ENCODE measurements at regions not wholly inside any gene's neighbourhood (a gene's known extent, or its start where the extent isn't known, plus 50 kb on each side); places are given as distances from the start of the nearest gene placed in this dataset.

DNA sequence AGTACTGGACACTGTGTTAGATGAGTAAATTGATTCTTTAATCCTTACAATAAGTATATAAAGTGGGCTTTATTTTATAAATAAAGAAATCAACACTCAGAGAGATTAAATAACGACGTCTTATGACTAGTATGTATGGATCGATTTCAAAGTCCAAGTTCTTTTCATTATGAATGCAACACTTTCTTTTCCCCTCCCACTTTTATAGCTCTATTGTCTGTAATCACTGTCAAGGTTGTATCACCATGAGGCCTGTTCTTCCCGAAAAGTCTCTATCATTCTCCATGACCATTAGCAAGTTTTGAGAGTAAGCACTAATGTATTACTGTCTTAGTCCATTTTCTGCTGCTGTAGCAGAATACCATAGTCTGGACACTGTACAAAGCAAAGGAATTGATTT is 228.4 kb downstream of the TLR4 start:
- H3K27ac Mint-ChIP-seq (ENCODE audit: unreplicated experiment), result no peak overlapping the region
- H3K36me3 Mint-ChIP-seq (ENCODE audit: low read depth, unreplicated experiment), result no peaks in the 10 kb centered on the region
- no peaks in the 10 kb centered on the region for H4K20me1 ChIP-seq (ENCODE audit: insufficient read depth, low read length)
- H3K9me3 Mint-ChIP-seq (ENCODE audit: unreplicated experiment), result no peaks in the 10 kb centered on the region
- no peak overlapping the region for H3K4me2 ChIP-seq (ENCODE audit: low read length)
- H3K27me3 Mint-ChIP-seq (ENCODE audit: low read depth, unreplicated experiment), result no peaks in the 10 kb centered on the region
- H3K4me1 Mint-ChIP-seq (ENCODE audit: low read depth, unreplicated experiment), result no peaks in the 10 kb centered on the region
- TF ChIP-seq, protein P1, sequence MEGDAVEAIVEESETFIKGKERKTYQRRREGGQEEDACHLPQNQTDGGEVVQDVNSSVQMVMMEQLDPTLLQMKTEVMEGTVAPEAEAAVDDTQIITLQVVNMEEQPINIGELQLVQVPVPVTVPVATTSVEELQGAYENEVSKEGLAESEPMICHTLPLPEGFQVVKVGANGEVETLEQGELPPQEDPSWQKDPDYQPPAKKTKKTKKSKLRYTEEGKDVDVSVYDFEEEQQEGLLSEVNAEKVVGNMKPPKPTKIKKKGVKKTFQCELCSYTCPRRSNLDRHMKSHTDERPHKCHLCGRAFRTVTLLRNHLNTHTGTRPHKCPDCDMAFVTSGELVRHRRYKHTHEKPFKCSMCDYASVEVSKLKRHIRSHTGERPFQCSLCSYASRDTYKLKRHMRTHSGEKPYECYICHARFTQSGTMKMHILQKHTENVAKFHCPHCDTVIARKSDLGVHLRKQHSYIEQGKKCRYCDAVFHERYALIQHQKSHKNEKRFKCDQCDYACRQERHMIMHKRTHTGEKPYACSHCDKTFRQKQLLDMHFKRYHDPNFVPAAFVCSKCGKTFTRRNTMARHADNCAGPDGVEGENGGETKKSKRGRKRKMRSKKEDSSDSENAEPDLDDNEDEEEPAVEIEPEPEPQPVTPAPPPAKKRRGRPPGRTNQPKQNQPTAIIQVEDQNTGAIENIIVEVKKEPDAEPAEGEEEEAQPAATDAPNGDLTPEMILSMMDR (IDR thresholded peaks at IDR 0.05; ENCODE audit: insufficient read depth, low read depth, low read length), result no peak
- no peak for TF ChIP-seq EZH2 (IDR thresholded peaks at IDR 0.05; ENCODE audit: insufficient read depth, low read length)
- H3K4me1 ChIP-seq (ENCODE audit: insufficient read depth, low read length), result no peaks in the 10 kb centered on the region
- H3K9ac ChIP-seq (ENCODE audit: low read length), result no peak overlapping the region
- no peak overlapping the region for H3K27ac ChIP-seq (ENCODE audit: low read depth, low read length)
- H3K9me3 ChIP-seq (ENCODE audit: insufficient read depth, low read depth, low read length), result no peaks in the 10 kb centered on the region
- no peaks in the 10 kb centered on the region for H3K36me3 ChIP-seq (ENCODE audit: insufficient read depth, low read length)
- H2AFZ ChIP-seq (ENCODE audit: low read depth, low read length), result no peak overlapping the region
- no peak overlapping the region for H3K4me3 Mint-ChIP-seq (ENCODE audit: unreplicated experiment)
- H3K4me3 ChIP-seq (ENCODE audit: insufficient read depth, low read depth, low read length), result no peak overlapping the region
- no peaks in the 10 kb centered on the region for H3K27me3 ChIP-seq (ENCODE audit: insufficient read depth, low read length)
- FAIRE-seq (no peak), DNase-seq (ENCODE audit: low read depth) (no peak)
- no peaks in the 10 kb centered on the region for H3K79me2 ChIP-seq (ENCODE audit: insufficient read depth, low read length)

DNA sequence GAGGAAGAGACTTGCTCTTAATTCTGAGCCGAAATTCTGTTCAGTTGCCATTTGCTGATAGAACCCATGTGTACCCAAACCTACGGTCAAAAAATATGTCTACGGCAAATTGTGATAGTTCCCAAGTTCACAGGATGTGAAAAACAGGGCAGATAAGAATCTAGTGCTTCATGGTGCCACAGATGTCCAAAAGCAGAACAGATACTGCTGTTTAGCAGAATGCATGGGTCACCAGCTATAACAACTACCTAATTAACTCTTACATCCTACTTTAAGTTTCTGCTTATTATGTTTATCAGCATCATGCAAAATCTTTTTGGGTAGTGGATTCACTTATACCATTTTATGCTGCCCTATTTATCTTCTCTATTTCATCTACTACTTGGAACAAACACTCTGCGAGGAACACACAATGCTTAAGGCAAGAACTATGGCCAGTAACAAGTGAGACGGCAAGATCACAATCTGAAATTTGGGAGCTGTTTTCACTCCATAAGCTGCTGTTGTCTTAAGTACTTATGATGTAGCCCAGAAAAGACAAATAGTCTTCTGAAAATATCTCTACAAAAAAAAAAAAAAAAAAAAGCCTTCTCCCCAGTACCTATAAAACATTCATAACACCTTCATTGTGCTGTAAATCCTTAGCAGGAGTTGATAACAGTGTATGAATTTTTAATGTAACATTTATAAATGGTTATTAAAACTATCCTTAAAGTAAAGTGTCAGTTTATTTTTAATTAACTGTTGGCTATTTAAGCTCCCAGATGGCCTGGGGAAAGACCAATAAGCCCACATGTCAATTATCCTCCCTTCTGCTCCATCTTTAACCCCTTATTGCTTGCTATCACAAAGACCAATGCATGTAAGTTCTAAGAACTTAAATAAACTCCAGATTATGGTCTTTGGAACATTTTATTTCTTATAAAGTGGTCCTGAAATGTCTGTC is 232.3 kb downstream of the TLR4 start:
- Mint-ChIP-seq H3K27ac (ENCODE audit: unreplicated experiment) (no peak overlapping the region), H3K27me3 (ENCODE audit: low read depth, unreplicated experiment) (no peaks in the 10 kb centered on the region), H3K4me1 (ENCODE audit: low read depth, unreplicated experiment) (peaks cover 4% of the 10 kb centered on the region), H3K36me3 (ENCODE audit: low read depth, unreplicated experiment) (no peaks in the 10 kb centered on the region), H3K9me3 (ENCODE audit: unreplicated experiment) (no peaks in the 10 kb centered on the region), H3K4me3 (ENCODE audit: unreplicated experiment) (no peak overlapping the region)
- Histone ChIP-seq H3K79me2 (ENCODE audit: insufficient read depth, low read length) (no peaks in the 10 kb centered on the region), H3K9ac (ENCODE audit: low read length) (no peak overlapping the region), H4K20me1 (ENCODE audit: insufficient read depth, low read length) (no peaks in the 10 kb centered on the region), H3K4me1 (ENCODE audit: insufficient read depth, low read length) (peaks cover 4% of the 10 kb centered on the region), H3K9me3 (ENCODE audit: insufficient read depth, low read depth, low read length) (no peaks in the 10 kb centered on the region), H3K4me3 (ENCODE audit: insufficient read depth, low read depth, low read length) (no peak overlapping the region), H3K4me2 (ENCODE audit: low read length) (no peak overlapping the region), H3K36me3 (ENCODE audit: insufficient read depth, low read length) (no peaks in the 10 kb centered on the region), H2AFZ (ENCODE audit: low read depth, low read length) (no peak overlapping the region), H3K27ac (ENCODE audit: low read depth, low read length) (no peak overlapping the region), H3K27me3 (ENCODE audit: insufficient read depth, low read length) (no peaks in the 10 kb centered on the region)
- no peak for DNase-seq (ENCODE audit: low read depth)
- TF ChIP-seq, protein P1 (IDR thresholded peaks at IDR 0.05; ENCODE audit: insufficient read depth, low read depth, low read length), result no peak
- no peak for TF ChIP-seq EZH2 (IDR thresholded peaks at IDR 0.05; ENCODE audit: insufficient read depth, low read length)
- no peak for FAIRE-seq

DNA sequence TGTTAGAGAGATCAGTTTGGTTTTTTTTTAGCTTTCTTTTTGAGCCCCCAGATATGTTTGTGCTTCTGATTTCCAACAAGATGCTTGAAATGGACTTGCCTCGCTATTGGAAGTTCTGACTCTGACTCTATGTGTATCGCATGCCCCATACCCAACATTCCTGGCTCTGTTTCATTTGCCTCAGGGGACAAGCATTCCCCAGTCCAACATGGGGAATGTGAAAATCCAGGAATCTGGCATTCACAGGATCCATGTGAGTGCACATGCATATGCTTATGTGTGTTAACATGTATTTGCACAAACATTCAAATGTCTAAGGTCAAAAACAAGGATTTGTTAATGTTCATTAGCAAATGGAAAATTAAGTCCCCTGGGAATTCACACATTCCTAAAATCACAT is 233.9 kb downstream of the TLR4 start:
- Mint-ChIP-seq H3K36me3 (ENCODE audit: low read depth, unreplicated experiment) (no peaks in the 10 kb centered on the region), H3K4me3 (ENCODE audit: unreplicated experiment) (no peak overlapping the region), H3K27ac (ENCODE audit: unreplicated experiment) (no peak overlapping the region), H3K27me3 (ENCODE audit: low read depth, unreplicated experiment) (no peaks in the 10 kb centered on the region), H3K4me1 (ENCODE audit: low read depth, unreplicated experiment) (peaks cover 4% of the 10 kb centered on the region), H3K9me3 (ENCODE audit: unreplicated experiment) (no peaks in the 10 kb centered on the region)
- H3K4me3 ChIP-seq (ENCODE audit: insufficient read depth, low read depth, low read length), result no peak overlapping the region
- peaks cover 4% of the 10 kb centered on the region for H3K4me1 ChIP-seq (ENCODE audit: insufficient read depth, low read length)
- H4K20me1 ChIP-seq (ENCODE audit: insufficient read depth, low read length), result no peaks in the 10 kb centered on the region
- no peak overlapping the region for H3K27ac ChIP-seq (ENCODE audit: low read depth, low read length)
- no peaks in the 10 kb centered on the region for H3K79me2 ChIP-seq (ENCODE audit: insufficient read depth, low read length)
- H2AFZ ChIP-seq (ENCODE audit: low read depth, low read length), result no peak overlapping the region
- H3K9me3 ChIP-seq (ENCODE audit: insufficient read depth, low read depth, low read length), result no peaks in the 10 kb centered on the region
- no peaks in the 10 kb centered on the region for H3K27me3 ChIP-seq (ENCODE audit: insufficient read depth, low read length)
- TF ChIP-seq, protein P1 (IDR thresholded peaks at IDR 0.05; ENCODE audit: insufficient read depth, low read depth, low read length), result no peak
- no peak for TF ChIP-seq EZH2 (IDR thresholded peaks at IDR 0.05; ENCODE audit: insufficient read depth, low read length)
- no peaks in the 10 kb centered on the region for H3K36me3 ChIP-seq (ENCODE audit: insufficient read depth, low read length)
- FAIRE-seq, result no peak
- H3K4me2 ChIP-seq (ENCODE audit: low read length), result no peak overlapping the region
- peak; percentile 3 for DNase-seq (ENCODE audit: low read depth)
- H3K9ac ChIP-seq (ENCODE audit: low read length), result no peak overlapping the region

Measured in astrocyte (in vitro differentiated cells and primary cell).